ENCODE measurements at regions not wholly inside any gene's neighbourhood (a gene's known extent, or its start where the extent isn't known, plus 50 kb on each side); places are given as distances from the start of the nearest gene placed in this dataset.

GRCh38 chr12:85630851-85631250 lies 205.4 kb downstream of the RASSF9 start:
- TF ChIP-seq CTCF (IDR thresholded peaks at IDR 0.05; ENCODE audit: low read depth, low read length) (no peak), EZH2phosphoT487 (IDR thresholded peaks at IDR 0.05; ENCODE audit: low read depth) (no peak)
